Spleen (tissue), 7 donors: ENCODE measurements at regions not wholly inside any gene's neighbourhood (a gene's known extent, or its start where the extent isn't known, plus 50 kb on each side); places are given as distances from the start of the nearest gene placed in this dataset.
"Not testable (repeated sequence)": the region's sequence is repeated elsewhere in the genome, so short reads cannot be mapped to it uniquely, and the experiment has no call there.

Source experiments
- CTCF ChIP-seq, 11 experiments: fragments of 200-600 bp in 7 of 11; fragments of 450-650 bp in 4 of 11; sonication (generic) in 4 of 11; IDR thresholded peaks in 8 of 11; conservative IDR thresholded peaks in 3 of 11; 1 replicate in 7 of 11; 2 replicates in 4 of 11; pipeline versions ENCODE4 v1.4.0 to v1.8.0; 2016 to 2021; ENCODE audit warnings: antibody characterized with exemption in 11 of 11, inconsistent platforms in 4 of 11, mild to moderate bottlenecking in 1 of 11
- POLR2A ChIP-seq, 3 donors: fragments of 450-650 bp; IDR thresholded peaks; one replicate each; pipeline ENCODE4 v1.5.1; 2017; ENCODE audit warnings: antibody characterized with exemption in 3 of 3, mild to moderate bottlenecking in 1 of 3
- POLR2AphosphoS5 ChIP-seq, 3 donors: sonication (generic); formaldehyde crosslinking; IDR thresholded peaks; one replicate each; pipeline ENCODE4 v1.5.1; 2017; ENCODE audit warnings: antibody characterized with exemption in 3 of 3
- donor health status: DM: no; HTN: no; CAD: no; lungs with moderate emphysema.
- donor health status: DM: no; HTN: no; CAD: no.
- donor health status: DM: no; HTN: no; CAD: no.

GRCh38 chr7:66447007-66447406 lies 181.7 kb upstream of the KCTD7 start:
- not testable (repeated sequence) for TF ChIP-seq CTCF (IDR thresholded peaks at IDR 0.05 in 8 of 11, conservative IDR thresholded peaks at IDR 0.05 in 3 of 11); POLR2A (IDR thresholded peaks at IDR 0.05); POLR2AphosphoS5 (IDR thresholded peaks at IDR 0.05)
